Left renal cortex interstitium (tissue), 4 donors: ENCODE measurements at regions not wholly inside any gene's neighbourhood (a gene's known extent, or its start where the extent isn't known, plus 50 kb on each side); places are given as distances from the start of the nearest gene placed in this dataset.

ENCODE experiments used
- DNase-seq, 4 donors: peaks; one replicate each; pipeline ENCODE4 v3.0.0-alpha.2; 2013; ENCODE audit warnings: low read depth in 4 of 4, low spot score in 2 of 4, missing footprints in 1 of 4

- no peak for DNase-seq
Measured at GRCh38 chrX:120819126-120819525, 56.5 kb downstream of the CT47B1 start.

GRCh38 chrX:120813982-120814381 is 61.7 kb downstream of the CT47B1 start:
- DNase-seq, result no peak

DNA sequence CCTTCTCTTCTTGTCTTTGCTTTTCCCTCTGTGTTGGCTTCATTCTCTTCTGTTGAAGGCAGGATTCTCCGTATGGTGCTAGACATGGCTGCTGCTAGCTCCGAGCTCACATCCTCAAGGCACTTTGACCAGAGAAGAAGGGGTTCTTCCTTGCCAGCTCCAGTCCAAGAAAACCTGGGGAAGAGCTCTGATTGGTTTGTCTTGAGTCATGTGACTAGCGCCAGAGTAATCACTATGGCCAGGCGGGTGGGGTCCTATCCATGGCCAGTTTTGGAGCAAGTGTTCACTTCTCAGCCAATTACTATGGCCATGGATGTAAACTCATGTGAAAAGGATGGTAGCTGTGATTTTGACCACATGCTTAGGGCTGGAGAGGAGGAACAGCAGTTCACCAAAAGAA is 74.2 kb downstream of the CT47B1 start:
- DNase-seq, result no peak

DNA sequence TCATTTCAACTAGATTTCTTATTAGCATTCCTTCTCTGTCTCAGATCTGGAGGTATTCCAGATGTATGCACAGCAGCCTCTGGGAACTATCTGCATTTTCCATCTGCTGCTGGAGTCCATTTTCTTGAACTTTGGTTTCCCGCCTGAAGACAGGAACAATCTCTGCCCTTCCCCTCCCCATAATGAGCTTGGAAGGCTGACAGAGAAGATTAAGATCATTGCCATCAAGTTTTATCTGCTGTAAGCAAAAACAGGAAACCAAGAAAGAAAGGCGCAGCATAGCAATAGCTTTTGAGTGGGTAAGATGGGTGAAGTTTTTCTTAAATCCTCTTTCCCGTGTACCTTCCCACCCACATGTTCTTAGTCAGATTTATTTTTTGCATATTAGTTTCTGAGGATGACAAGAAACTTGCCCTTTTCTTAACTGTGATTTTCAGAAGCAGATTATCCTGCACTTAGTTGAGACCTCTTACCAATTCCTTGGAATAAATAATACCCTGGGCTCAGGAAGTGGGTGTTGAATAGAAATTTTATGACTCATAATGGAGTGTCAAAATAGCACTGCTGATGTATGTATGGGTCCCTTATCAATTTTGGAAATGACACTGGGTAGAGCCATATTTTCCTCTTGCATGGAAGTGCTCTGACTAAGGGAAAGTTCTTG is 78.3 kb downstream of the CT47B1 start:
- DNase-seq, result no peak

DNA sequence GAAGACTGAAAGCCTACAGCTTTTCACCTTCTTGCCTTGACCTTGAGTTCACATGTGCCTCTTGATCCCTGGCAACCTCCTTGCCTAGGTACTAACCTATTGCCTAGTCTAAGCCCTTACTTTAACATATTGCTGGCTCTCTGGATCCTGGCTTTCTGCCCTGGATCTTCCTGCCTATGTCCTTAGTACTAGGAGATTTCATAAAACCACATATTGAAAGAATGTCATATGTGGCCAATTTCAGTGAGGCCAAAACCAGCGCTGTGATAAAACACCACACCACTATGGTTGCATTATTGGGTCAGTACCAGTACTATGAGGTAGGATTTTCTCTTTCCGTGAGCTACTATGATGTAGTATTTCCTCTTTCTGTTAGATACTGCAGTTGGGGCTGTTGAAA is 80.4 kb downstream of the CT47B1 start:
- no peak for DNase-seq

GRCh38 chrX:120794525-120794975 is 81.1 kb downstream of the CT47B1 start:
- no peak for DNase-seq

GRCh38 chrX:120793098-120793497 is 82.6 kb downstream of the CT47B1 start:
- DNase-seq, result no peak

DNA sequence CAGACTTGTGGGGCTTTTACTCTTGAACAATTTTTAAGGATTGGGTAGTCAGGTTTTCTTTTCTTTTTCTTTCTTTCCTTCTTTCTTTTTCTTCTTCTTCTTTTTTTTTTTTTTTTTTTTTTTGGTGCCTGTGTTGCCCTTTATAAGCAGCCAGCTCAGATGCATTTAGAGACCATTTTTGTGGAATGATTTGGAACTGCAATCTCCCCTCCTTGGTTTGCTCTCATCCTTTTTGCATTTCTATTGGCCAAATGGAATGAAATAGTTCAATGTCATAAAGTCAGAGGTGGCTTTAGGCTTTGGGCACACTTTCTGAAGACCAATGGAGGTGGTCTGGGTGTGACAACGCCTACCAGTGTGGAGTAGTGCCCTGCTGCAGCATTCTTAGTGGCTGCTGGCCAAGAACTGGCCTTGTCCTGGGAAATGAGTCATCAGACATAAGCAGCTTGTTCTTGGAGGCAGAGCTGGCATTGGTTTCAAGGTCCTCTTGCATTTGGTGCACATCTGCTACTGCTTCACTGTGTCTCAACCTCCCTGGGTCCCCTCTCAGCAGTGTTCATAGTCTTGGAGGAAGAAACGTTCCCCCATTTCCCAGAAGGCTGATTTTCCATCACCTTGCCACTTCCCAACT is 84.5 kb downstream of the CT47B1 start:
- no peak for DNase-seq

- no peak for DNase-seq
Measured at GRCh38 chrX:120790552-120790951, 85.1 kb downstream of the CT47B1 start.

GRCh38 chrX:120790118-120790517 is 85.5 kb downstream of the CT47B1 start:
- peak in 3 of 4 donors; percentile 13 to 46 (median 29) for DNase-seq

GRCh38 chrX:120781403-120781802 is 94.3 kb downstream of the CT47B1 start:
- no peak for DNase-seq

- no peak for DNase-seq
Measured at GRCh38 chrX:120775959-120776358, 99.7 kb downstream of the CT47B1 start.

- DNase-seq, result no peak
Measured at GRCh38 chrX:120774606-120775005, 101.1 kb downstream of the CT47B1 start.

- DNase-seq, result no peak
Measured at GRCh38 chrX:120773801-120774200, 101.9 kb downstream of the CT47B1 start.

- DNase-seq, result no peak
Measured at GRCh38 chrX:120769576-120770341, 105.9 kb downstream of the CT47B1 start.

GRCh38 chrX:120768681-120769080 is 107.0 kb downstream of the CT47B1 start:
- no peak for DNase-seq

DNA sequence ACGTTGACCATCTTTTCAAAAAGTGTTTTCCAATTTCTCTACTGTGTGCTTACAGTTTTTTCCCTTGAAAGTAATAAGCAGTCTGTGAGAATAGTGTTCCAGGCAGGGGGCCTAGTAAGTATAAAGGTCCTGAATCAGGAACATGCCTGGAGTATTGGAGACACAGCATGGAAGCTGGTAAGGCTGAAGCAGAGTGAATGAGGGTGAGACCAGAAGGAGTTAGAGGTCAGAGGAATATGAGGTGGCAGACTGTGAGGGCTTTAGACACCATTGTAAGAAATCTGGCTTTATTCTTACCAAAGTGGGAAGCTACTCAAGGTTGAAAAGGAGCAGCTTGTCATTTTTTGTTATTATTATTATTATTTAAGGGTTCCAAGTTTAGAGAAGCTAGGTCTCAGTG is 107.4 kb downstream of the CT47B1 start:
- no peak for DNase-seq

DNA sequence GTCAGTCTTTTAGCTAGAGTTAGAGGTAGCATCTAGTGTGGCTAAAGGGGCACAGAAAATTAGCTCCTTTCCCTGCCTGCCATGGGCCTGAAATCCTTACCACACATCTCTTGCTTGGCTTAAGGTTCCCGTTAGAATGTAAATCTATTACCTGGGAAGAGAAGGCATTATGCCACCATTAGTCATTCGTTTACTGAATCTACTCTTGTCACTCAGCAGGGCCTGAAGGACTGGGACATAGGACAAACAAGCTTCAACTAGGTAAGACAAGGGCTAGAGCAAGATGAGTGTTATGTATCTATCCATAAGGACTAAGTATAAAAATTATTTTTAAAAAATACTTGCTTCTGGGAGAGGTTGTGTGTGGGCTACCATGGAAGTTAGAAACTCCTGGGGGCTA is 112.4 kb downstream of the CT47B1 start:
- DNase-seq, result no peak

GRCh38 chrX:120761810-120762209 is 113.9 kb downstream of the CT47B1 start:
- DNase-seq, result no peak

DNA sequence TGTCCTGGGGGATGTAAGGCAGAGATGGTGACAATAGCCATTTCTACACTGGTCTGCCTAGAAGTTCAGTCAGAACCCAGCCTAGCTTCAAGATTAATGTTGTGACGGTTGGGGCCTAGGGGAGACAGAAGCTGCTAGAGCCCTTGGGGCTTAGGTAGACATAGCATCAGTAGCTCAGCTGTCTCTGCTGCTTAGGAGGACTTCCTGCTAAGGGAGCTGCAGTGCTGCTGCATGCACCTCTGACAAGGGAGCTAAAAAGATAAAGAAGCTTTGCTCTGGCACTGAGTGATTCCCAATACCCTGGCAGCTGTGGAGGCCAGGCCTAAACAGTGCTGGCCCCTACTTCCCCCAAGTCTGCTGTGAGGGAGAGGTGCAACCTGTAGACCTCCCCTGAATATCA is 116.0 kb downstream of the CT47B1 start:
- DNase-seq, result no peak

DNA sequence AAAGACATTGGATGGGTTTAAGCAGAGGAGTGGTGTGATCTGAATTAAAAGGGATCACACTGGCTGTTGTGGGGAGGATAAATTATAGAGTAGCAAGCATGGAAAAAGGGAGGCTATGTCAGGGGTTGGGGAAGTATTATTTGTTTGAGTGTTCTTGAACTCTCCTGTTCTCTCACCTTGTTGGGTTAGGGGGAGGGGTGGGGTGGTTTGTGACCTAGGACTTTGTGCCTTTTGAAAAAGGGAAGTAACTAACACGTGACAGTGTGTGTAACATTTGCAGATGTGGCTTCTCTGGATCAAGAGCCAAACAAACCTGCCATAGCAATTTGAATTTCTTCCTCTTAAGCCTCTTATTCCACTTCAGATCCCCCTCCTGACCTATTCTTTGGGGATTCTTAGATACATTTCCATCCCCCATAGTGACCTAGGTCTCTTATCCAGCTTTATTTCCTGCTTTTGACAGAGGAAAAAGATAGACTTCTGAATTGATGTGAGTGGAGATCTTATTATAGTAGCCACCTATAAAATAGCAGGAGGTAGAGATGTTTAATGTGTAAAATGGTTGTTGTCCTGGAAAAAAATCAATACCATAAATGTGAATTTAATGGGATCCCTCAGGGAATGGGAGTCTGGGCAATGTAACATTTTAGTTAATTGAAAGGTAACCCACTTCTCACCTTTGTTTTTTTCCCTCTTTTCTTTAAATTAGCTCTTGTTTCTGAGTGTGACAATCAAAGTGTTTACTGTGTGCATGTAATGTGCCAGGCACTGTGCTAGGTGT is 120.4 kb downstream of the CT47B1 start:
- no peak for DNase-seq
